HG02884 (cell line): ENCODE measurements at regions not wholly inside any gene's neighbourhood (a gene's known extent, or its start where the extent isn't known, plus 50 kb on each side); places are given as distances from the start of the nearest gene placed in this dataset.

Experiments
- ATAC-seq: cut with Tn5 transposase; IDR thresholded peaks from one replicate; pipeline ENCODE4 v1.9.1; 2021; ENCODE audit warnings: mild to moderate bottlenecking, moderate library complexity; ENCODE audit not compliant: unreplicated experiment

GRCh38 chr3:104755791-104756190, 610.9 kb upstream of the ALCAM start:
- ATAC-seq: no peak

- ATAC-seq: no peak
Measured at GRCh38 chr3:104763007-104763406, 603.7 kb upstream of the ALCAM start.

GRCh38 chr3:104764496-104764895, 602.2 kb upstream of the ALCAM start:
- ATAC-seq: no peak

GRCh38 chr3:104768886-104769285, 597.8 kb upstream of the ALCAM start:
- no peak for ATAC-seq

GRCh38 chr3:104779324-104779723, 587.4 kb upstream of the ALCAM start:
- ATAC-seq: no peak

- ATAC-seq: no peak
Measured at GRCh38 chr3:104781112-104781511, 585.6 kb upstream of the ALCAM start.

GRCh38 chr3:104785947-104786346, 580.8 kb upstream of the ALCAM start:
- no peak for ATAC-seq

- ATAC-seq: no peak
Measured at GRCh38 chr3:104787306-104787705, 579.4 kb upstream of the ALCAM start.

- no peak for ATAC-seq
Measured at GRCh38 chr3:104788807-104789206, 577.9 kb upstream of the ALCAM start.

GRCh38 chr3:104791331-104791730, 575.4 kb upstream of the ALCAM start:
- ATAC-seq: no peak

GRCh38 chr3:104796556-104796955, 570.2 kb upstream of the ALCAM start:
- no peak for ATAC-seq

GRCh38 chr3:104805042-104805441, 561.7 kb upstream of the ALCAM start:
- ATAC-seq: no peak

GRCh38 chr3:104805508-104805907, 561.2 kb upstream of the ALCAM start:
- no peak for ATAC-seq

GRCh38 chr3:104810896-104811295, 555.8 kb upstream of the ALCAM start:
- ATAC-seq: no peak

GRCh38 chr3:104816008-104816407, 550.7 kb upstream of the ALCAM start:
- no peak for ATAC-seq

GRCh38 chr3:104816716-104817115, 550.0 kb upstream of the ALCAM start:
- no peak for ATAC-seq

GRCh38 chr3:104819333-104819732, 547.4 kb upstream of the ALCAM start:
- ATAC-seq: no peak

GRCh38 chr3:104820959-104821358, 545.8 kb upstream of the ALCAM start:
- ATAC-seq: no peak

GRCh38 chr3:104825116-104825515, 541.6 kb upstream of the ALCAM start:
- ATAC-seq: no peak

- no peak for ATAC-seq
Measured at GRCh38 chr3:104831071-104831470, 535.6 kb upstream of the ALCAM start.

GRCh38 chr3:104832530-104832929, 534.2 kb upstream of the ALCAM start:
- no peak for ATAC-seq

GRCh38 chr3:104835376-104835775, 531.3 kb upstream of the ALCAM start:
- no peak for ATAC-seq

GRCh38 chr3:104846270-104846669, 520.4 kb upstream of the ALCAM start:
- no peak for ATAC-seq

- no peak for ATAC-seq
Measured at GRCh38 chr3:104849070-104849469, 517.6 kb upstream of the ALCAM start.
